ENCODE measurements at regions not wholly inside any gene's neighbourhood (a gene's known extent, or its start where the extent isn't known, plus 50 kb on each side); places are given as distances from the start of the nearest gene placed in this dataset.
"Not testable (repeated sequence)": the region's sequence is repeated elsewhere in the genome, so short reads cannot be mapped to it uniquely, and the experiment has no call there.

- DNase-seq, result no peak
Measured at GRCh38 chr5:39674209-39675082, 249.7 kb upstream of the DAB2 start.

GRCh38 chr5:39671561-39671961, 246.8 kb upstream of the DAB2 start:
- no peak for DNase-seq

GRCh38 chr5:39670955-39671354, 246.2 kb upstream of the DAB2 start:
- DNase-seq, result no peak

- no peak for DNase-seq
Measured at GRCh38 chr5:39670391-39670790, 245.6 kb upstream of the DAB2 start.

GRCh38 chr5:39668980-39669379, 244.2 kb upstream of the DAB2 start:
- no peak for DNase-seq

GRCh38 chr5:39665328-39665727, 240.5 kb upstream of the DAB2 start:
- DNase-seq, result no peak

- DNase-seq, result no peak
Measured at GRCh38 chr5:39662945-39663344, 238.2 kb upstream of the DAB2 start.

- DNase-seq, result no peak
Measured at GRCh38 chr5:39661026-39661779, 236.4 kb upstream of the DAB2 start.

GRCh38 chr5:39660020-39660419, 235.2 kb upstream of the DAB2 start:
- DNase-seq, result no peak

- DNase-seq, result no peak
Measured at GRCh38 chr5:39658866-39659265, 234.1 kb upstream of the DAB2 start.

- DNase-seq, result no peak
Measured at GRCh38 chr5:39657943-39658342, 233.2 kb upstream of the DAB2 start.

- no peak for DNase-seq
Measured at GRCh38 chr5:39656600-39656999, 231.8 kb upstream of the DAB2 start.

- DNase-seq, result no peak
Measured at GRCh38 chr5:39654715-39655114, 229.9 kb upstream of the DAB2 start.

- not testable (repeated sequence) for DNase-seq
Measured at GRCh38 chr5:39652481-39652880, 227.7 kb upstream of the DAB2 start.

- DNase-seq, result no peak
Measured at GRCh38 chr5:39652036-39652435, 227.3 kb upstream of the DAB2 start.

GRCh38 chr5:39650008-39650762, 225.4 kb upstream of the DAB2 start:
- no peak for DNase-seq

- no peak for DNase-seq
Measured at GRCh38 chr5:39648848-39649227, 224.1 kb upstream of the DAB2 start.

- no peak for DNase-seq
Measured at GRCh38 chr5:39648085-39648847, 223.5 kb upstream of the DAB2 start.

GRCh38 chr5:39640552-39640951, 215.8 kb upstream of the DAB2 start:
- no peak for DNase-seq

GRCh38 chr5:39639618-39640089, 214.9 kb upstream of the DAB2 start:
- DNase-seq, result no peak

GRCh38 chr5:39638813-39639212, 214.0 kb upstream of the DAB2 start:
- no peak for DNase-seq

- DNase-seq, result no peak
Measured at GRCh38 chr5:39633057-39633456, 208.3 kb upstream of the DAB2 start.

- no peak for DNase-seq
Measured at GRCh38 chr5:39631958-39632357, 207.2 kb upstream of the DAB2 start.
